ENCODE measurements at regions not wholly inside any gene's neighbourhood (a gene's known extent, or its start where the extent isn't known, plus 50 kb on each side); places are given as distances from the start of the nearest gene placed in this dataset.

GRCh38 chr1:194730304-194730703 is 1543.9 kb upstream of the B3GALT2 start:
- TF ChIP-seq CTCF (IDR thresholded peaks at IDR 0.05; ENCODE audit: extremely low read depth in 1 of 2, insufficient read depth in 1 of 2, low read depth in 1 of 2, low read length in 2 of 2) (no peak), GATA2 (IDR thresholded peaks at IDR 0.05; ENCODE audit: insufficient read depth, insufficient read length, low read depth, low read length) (no peak)
